ENCODE measurements at regions not wholly inside any gene's neighbourhood (a gene's known extent, or its start where the extent isn't known, plus 50 kb on each side); places are given as distances from the start of the nearest gene placed in this dataset.

GRCh38 chr1:87744763-87745162 lies 416.1 kb downstream of the LMO4 start:
- TF ChIP-seq CTCF (IDR thresholded peaks at IDR 0.05) = no peak
- no peak for TF ChIP-seq POLR2A (IDR thresholded peaks at IDR 0.05)

Data from body of pancreas (tissue), 4 donors.